Dedifferentiated amniotic fluid mesenchymal stem cell (primary cell): ENCODE measurements at regions not wholly inside any gene's neighbourhood (a gene's known extent, or its start where the extent isn't known, plus 50 kb on each side); places are given as distances from the start of the nearest gene placed in this dataset.

Source experiments
- DNase-seq: peaks from one replicate; pipeline ENCODE4 v3.0.0-alpha.2; 2016; ENCODE audit errors: extremely low spot score

- peak; percentile 76 for DNase-seq
Observed at GRCh38 chr5:62017092-62017491, 288.9 kb upstream of the KIF2A start.

- no peak for DNase-seq
Observed at GRCh38 chr5:62029303-62029702, 276.7 kb upstream of the KIF2A start.

GRCh38 chr5:62030326-62030725 lies 275.7 kb upstream of the KIF2A start:
- DNase-seq: no peak

GRCh38 chr5:62038024-62038423 lies 268.0 kb upstream of the KIF2A start:
- no peak for DNase-seq

GRCh38 chr5:62041156-62041756 lies 264.8 kb upstream of the KIF2A start:
- DNase-seq: no peak

GRCh38 chr5:62042007-62042406 lies 264.0 kb upstream of the KIF2A start:
- DNase-seq: no peak

- no peak for DNase-seq
Observed at GRCh38 chr5:62043289-62044280, 262.4 kb upstream of the KIF2A start.

- DNase-seq: no peak
Observed at GRCh38 chr5:62044989-62045388, 261.0 kb upstream of the KIF2A start.

- DNase-seq: no peak
Observed at GRCh38 chr5:62046191-62046590, 259.8 kb upstream of the KIF2A start.

- no peak for DNase-seq
Observed at GRCh38 chr5:62051747-62052146, 254.3 kb upstream of the KIF2A start.

- DNase-seq: no peak
Observed at GRCh38 chr5:62059960-62060359, 246.0 kb upstream of the KIF2A start.

- no peak for DNase-seq
Observed at GRCh38 chr5:62065050-62065449, 241.0 kb upstream of the KIF2A start.

GRCh38 chr5:62066761-62067277 lies 239.2 kb upstream of the KIF2A start:
- no peak for DNase-seq

- DNase-seq: no peak
Observed at GRCh38 chr5:62068554-62068953, 237.5 kb upstream of the KIF2A start.

- DNase-seq: no peak
Observed at GRCh38 chr5:62077387-62077786, 228.6 kb upstream of the KIF2A start.

- no peak for DNase-seq
Observed at GRCh38 chr5:62077823-62078550, 228.0 kb upstream of the KIF2A start.

- DNase-seq: peak; percentile 52
Observed at GRCh38 chr5:62082370-62082801, 223.6 kb upstream of the KIF2A start.

GRCh38 chr5:62083247-62083646 lies 222.8 kb upstream of the KIF2A start:
- no peak for DNase-seq

- no peak for DNase-seq
Observed at GRCh38 chr5:62083661-62084060, 222.3 kb upstream of the KIF2A start.

GRCh38 chr5:62084391-62084790 lies 221.6 kb upstream of the KIF2A start:
- no peak for DNase-seq

GRCh38 chr5:62090953-62091352 lies 215.1 kb upstream of the KIF2A start:
- DNase-seq: no peak

- DNase-seq: no peak
Observed at GRCh38 chr5:62093411-62093810, 212.6 kb upstream of the KIF2A start.
